ENCODE measurements at regions not wholly inside any gene's neighbourhood (a gene's known extent, or its start where the extent isn't known, plus 50 kb on each side); places are given as distances from the start of the nearest gene placed in this dataset.

DNA sequence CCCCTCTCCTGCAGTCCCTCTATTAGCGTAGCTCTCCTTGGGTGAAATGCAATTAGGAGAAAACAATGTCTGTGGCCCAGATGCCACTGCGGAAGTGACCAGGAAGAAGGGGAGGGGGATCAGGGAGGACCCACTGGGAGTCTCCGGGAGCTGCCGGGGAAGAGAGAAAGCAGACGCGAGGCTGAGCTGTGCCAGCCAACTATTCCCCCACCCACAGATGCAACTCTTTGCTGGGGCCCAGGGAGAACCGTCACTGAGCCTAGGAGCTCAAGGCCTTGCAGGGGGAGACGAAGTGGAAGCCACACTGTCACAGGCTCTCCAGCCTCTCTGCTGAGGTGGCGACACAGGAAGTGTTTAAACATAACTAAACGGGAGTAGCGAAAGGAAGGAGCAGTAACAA lies 149.2 kb downstream of the BCOR start:
- no peak for DNase-seq

GRCh38 chrX:39950018-39950688 lies 147.6 kb downstream of the BCOR start:
- DNase-seq, result no peak

DNA sequence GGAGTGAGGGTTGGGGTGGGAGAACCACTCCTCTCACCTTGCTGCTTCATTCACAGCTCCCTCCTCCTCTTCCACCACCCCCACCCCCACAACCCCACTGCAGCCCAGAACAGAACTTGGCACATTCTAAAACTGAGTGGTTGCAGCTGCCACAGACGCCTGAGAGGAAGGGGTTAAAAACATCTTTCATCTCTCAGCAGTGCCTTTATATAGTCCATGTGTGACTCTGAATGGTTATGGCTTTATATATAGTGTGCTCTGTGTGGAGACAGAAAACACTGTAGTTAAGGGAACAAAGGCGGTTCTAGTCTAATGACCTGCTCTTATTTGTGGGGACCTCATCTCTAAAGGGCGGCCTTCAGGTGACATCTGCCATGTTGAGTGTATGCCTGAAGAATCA lies 144.8 kb downstream of the BCOR start:
- DNase-seq, result no peak

DNA sequence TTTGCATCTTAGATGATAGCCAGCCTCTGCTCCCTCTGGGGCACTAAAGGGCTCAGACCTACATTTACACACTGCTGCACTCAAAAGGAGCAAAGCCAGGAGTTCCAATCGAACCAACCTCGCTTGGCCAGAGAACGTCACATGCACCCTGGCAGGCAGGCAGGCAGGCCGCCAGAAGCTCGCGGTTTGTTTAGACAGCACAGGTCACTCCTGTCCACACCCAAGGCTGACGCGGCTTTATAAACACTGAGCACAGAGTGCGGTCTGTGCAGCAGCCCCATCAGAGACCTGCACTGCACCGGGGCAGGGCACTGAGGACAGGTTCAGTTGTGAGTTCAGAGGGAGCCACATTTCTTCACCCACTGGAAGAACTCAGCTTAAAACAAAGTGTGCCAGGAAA lies 143.9 kb downstream of the BCOR start:
- no peak for DNase-seq

DNA sequence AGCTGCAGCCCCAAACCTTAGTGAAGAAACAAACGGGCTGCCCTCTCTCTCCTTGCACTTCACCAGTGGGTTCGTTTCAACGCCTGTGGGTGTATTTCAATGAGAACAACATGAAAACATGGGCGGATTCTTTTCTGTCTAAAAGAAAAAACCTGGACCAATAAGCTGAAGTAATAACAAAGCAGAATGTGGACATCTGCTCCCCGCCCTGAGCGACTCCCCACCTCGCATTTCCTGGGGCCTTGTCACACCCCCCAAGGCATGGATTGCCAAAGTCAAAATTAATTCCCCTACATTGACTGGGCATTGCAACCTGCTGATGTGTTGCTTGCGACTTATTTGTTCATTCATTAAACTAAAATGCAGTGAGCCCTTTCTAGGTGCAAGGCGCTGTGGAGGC lies 142.9 kb downstream of the BCOR start:
- no peak for DNase-seq

- no peak for DNase-seq
Observed at GRCh38 chrX:39955625-39956024, 142.1 kb downstream of the BCOR start.

DNA sequence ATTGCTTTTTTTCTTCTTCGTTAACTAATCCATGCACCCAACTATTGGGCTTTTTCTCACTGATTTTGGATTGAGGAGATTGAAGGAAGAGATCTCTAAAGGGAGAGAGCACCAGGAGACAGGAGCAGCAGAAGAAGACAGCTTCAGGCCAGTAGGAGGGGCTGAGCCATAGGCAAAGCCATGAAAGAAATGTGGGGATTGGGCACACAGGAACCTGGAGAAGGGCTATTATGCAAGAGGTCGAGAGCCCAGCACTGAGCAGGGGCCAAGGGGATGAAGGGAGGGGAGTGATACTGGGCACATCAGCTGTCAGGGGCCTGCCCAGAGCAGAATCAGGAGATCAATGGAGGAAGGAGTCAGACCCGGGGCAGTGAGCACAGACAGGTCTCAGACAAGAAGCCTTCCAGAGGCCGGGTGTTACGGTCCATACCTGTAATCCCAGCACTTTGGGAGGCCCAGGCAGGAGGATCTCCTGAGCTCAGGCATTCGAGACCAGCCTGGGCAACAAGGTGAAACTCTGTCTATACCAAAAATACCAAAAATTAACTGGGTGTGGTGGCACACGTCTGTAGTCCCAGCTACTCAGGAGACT lies 140.9 kb downstream of the BCOR start:
- DNase-seq, result no peak

GRCh38 chrX:39957816-39958566 lies 139.8 kb downstream of the BCOR start:
- no peak for DNase-seq

GRCh38 chrX:39958850-39959249 lies 138.9 kb downstream of the BCOR start:
- DNase-seq, result no peak

DNA sequence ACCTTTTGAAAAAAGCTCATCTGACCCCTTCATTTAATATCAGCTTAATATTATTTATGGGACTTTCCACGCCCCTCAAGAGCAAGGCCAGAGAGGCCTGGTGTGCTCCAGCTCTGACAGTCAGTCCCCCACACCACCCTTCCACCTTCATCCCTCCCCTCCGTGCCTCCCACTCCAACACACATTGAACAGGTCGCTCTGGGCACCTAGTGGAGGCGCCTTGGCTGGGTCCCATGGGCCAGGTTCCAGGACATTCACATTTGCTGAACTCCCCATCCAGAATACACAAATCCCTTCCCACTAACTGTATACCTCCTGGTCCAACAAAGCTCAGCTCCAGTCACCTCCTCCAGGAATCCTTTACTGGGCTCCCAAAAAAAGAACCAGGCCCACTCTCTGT lies 137.5 kb downstream of the BCOR start:
- DNase-seq, result no peak

- DNase-seq, result no peak
Observed at GRCh38 chrX:39961441-39961840, 136.3 kb downstream of the BCOR start.

DNA sequence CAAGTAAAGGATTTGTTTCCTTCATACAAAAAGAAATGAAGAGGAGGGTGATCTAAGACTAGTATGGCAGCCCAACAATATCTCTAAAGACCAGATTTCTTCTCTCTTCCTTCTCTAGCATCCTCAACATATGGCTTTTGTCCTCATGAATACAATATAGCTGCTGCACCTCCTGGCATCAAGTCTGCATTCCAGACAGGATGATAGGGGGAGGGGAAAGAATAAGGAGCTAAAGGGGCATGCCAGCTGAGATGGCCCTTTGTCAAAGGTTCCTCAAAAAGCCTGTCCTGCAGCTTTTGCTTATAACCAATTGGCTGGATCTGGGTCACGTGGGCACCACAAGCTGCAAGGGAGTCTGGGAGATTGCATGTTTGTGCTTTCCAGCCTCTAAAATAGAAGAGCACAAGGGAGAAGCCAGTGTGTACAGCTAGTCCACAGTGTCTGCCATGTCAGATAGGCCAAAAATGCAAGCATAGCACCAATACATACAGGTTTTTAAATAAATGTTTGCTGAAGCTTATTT lies 132.6 kb downstream of the BCOR start:
- no peak for DNase-seq

- DNase-seq, result no peak
Observed at GRCh38 chrX:39966176-39966575, 131.6 kb downstream of the BCOR start.

- no peak for DNase-seq
Observed at GRCh38 chrX:39967348-39967747, 130.4 kb downstream of the BCOR start.

GRCh38 chrX:39969099-39969818 lies 128.5 kb downstream of the BCOR start:
- peak; percentile 17 for DNase-seq

DNA sequence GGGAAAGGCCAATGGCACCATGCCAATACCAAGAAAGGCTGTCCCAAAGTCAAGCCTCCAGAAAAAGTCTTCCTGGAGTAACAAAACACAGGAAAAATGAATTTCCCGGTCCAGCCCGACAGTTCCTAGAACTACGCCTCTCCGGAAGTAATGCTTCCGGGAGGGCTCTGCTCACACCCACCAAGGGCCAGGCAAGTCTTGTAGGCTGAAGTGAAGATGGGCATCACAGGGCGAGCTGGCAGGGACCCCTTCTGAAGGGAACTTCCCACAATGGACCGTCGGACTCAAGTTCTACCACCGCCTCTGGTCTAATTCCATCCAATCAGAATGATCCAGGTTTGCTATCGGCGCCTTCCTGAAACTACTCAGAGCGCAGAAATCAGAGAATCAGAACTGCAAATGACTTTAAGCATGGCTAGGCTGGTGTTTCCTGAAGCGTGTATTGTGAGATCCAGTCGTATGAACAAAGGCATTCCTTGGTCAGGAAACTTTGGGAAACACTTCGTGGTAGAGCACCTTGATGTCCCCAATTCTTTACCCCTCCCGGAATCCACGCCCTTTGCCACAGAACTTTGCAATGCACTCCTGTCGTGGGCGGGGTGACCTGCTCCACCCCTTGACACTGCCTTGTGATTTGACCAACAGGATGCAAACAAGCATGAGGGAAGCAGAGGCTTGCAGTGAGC lies 127.8 kb downstream of the BCOR start:
- DNase-seq, result no peak

DNA sequence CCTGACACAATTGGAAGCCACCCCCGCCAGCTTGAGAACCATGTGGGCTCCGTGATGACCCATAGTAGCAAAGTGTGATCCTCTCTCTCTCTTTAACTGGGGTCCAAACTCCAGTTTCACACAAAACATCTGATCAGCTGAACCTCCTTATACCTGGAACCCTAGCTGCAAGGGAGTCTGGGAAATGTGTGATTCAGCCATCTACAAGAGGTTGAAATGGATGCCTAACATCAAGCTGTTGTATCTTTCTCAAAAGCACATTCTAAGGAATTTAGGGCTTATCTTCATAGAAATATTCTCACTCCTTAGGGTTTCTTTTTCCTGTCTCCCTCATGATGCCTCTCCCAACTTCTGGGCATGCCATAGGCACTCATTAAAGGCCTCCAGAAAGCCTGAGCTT lies 126.0 kb downstream of the BCOR start:
- no peak for DNase-seq

GRCh38 chrX:39972340-39972739 lies 125.4 kb downstream of the BCOR start:
- DNase-seq, result no peak

- no peak for DNase-seq
Observed at GRCh38 chrX:39973810-39974209, 123.9 kb downstream of the BCOR start.

GRCh38 chrX:39974270-39974669 lies 123.5 kb downstream of the BCOR start:
- no peak for DNase-seq

- DNase-seq, result no peak
Observed at GRCh38 chrX:39975101-39975925, 122.4 kb downstream of the BCOR start.

DNA sequence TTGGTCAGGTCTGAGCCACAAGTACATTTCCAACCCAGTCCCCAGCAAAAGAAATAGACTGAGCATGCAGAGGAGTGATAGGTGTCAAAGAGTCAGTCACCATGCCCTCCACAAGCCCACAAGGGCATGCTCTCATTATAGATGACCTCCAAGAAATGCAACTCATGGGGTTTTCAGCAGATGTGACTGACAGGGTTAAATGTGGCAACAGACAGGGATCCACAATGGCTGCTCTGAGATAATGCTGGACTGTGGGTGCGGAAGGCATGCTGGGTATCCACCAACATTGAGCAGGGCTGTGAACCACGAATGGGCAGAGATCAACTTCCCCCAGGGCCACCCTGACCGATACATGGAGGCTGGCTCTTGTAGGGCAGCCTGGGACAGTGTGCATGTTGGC lies 115.8 kb downstream of the BCOR start:
- no peak for DNase-seq
